GM23338 (cell line): ENCODE measurements at regions not wholly inside any gene's neighbourhood (a gene's known extent, or its start where the extent isn't known, plus 50 kb on each side); places are given as distances from the start of the nearest gene placed in this dataset.

Experiments
- ATAC-seq: fragments of 200-7000 bp; cut with Tn5 transposase; 3 replicates; pipeline ENCODE4 v1.9.1; 2020
- DNase-seq: peaks from one replicate; pipeline ENCODE4 v3.0.0-alpha.2; 2015; ENCODE audit warnings: low spot score
- H2AFZ ChIP-seq: fragments of 200-600 bp; sonication (generic); 2 replicates; pipeline ENCODE4 v1.8.0; 2016; ENCODE audit warnings: antibody characterized with exemption, mild to moderate bottlenecking, moderate library complexity
- H3F3A ChIP-seq: fragments of 200-600 bp; sonication (generic); replicated peaks from 2 replicates; pipeline ENCODE4 v1.8.0; 2017; ENCODE audit warnings: antibody characterized with exemption, mixed run types, low read depth
- H3K27ac ChIP-seq: fragments of 200-600 bp; sonication (generic); 2 replicates; pipeline ENCODE4 v1.6.1; 2016; ENCODE audit warnings: low read depth
- H3K27me3 ChIP-seq: fragments of 200-600 bp; sonication (generic); 2 replicates; pipeline ENCODE4 v1.8.0; 2016; ENCODE audit warnings: mild to moderate bottlenecking, mixed run types, moderate library complexity; ENCODE audit not compliant: insufficient read depth
- H3K36me3 ChIP-seq: fragments of 200-600 bp; sonication (generic); 2 replicates; pipeline ENCODE4 v1.8.0; 2016; ENCODE audit warnings: mild to moderate bottlenecking; ENCODE audit not compliant: insufficient read depth
- H3K4me1 ChIP-seq: fragments of 200-600 bp; sonication (generic); 2 replicates; pipeline ENCODE4 v1.8.0; 2016; ENCODE audit warnings: mild to moderate bottlenecking, moderate library complexity; ENCODE audit not compliant: insufficient read depth
- H3K4me2 ChIP-seq: fragments of 200-600 bp; sonication (generic); 2 replicates; pipeline ENCODE4 v1.7.1; 2017; ENCODE audit warnings: mixed run types
- H3K4me3 ChIP-seq: fragments of 200-600 bp; sonication (generic); 2 replicates; pipeline ENCODE4 v1.6.1; 2016; ENCODE audit warnings: mixed run types
- H3K79me2 ChIP-seq: fragments of 200-600 bp; sonication (generic); replicated peaks from 2 replicates; pipeline ENCODE4 v1.8.0; 2017; ENCODE audit warnings: mild to moderate bottlenecking; ENCODE audit not compliant: insufficient read depth
- H3K9me2 ChIP-seq: fragments of 200-600 bp; sonication (generic); 2 replicates; pipeline ENCODE4 v1.8.0; 2017; ENCODE audit not compliant: insufficient read depth
- H4K20me1 ChIP-seq: fragments of 200-600 bp; sonication (generic); replicated peaks from 2 replicates; pipeline ENCODE4 v1.8.0; 2017; ENCODE audit warnings: mild to moderate bottlenecking; ENCODE audit not compliant: insufficient read depth
- H3K27ac Mint-ChIP-seq: 2 replicates; pipeline ENCODE4 v1.8.0; 2020; ENCODE audit warnings: inconsistent platforms, mild to moderate bottlenecking, moderate library complexity, mixed read lengths
- H3K27me3 Mint-ChIP-seq: 3 replicates; pipeline ENCODE4 v1.8.0; 2022; ENCODE audit warnings: low read depth, mild to moderate bottlenecking, moderate library complexity, mixed read lengths, inconsistent platforms; ENCODE audit not compliant: insufficient read depth, poor library complexity
- H3K36me3 Mint-ChIP-seq: 3 replicates; pipeline ENCODE4 v1.8.0; 2021; ENCODE audit warnings: low read depth, mild to moderate bottlenecking, inconsistent platforms, moderate library complexity, mixed read lengths
- H3K4me1 Mint-ChIP-seq: 3 replicates; pipeline ENCODE4 v1.8.0; 2020; ENCODE audit warnings: mild to moderate bottlenecking, inconsistent platforms, mixed read lengths
- H3K4me3 Mint-ChIP-seq: 3 replicates; pipeline ENCODE4 v1.8.0; 2021; ENCODE audit warnings: moderate library complexity, mild to moderate bottlenecking, inconsistent platforms, mixed read lengths
- H3K9me3 Mint-ChIP-seq: 3 replicates; pipeline ENCODE4 v1.8.0; 2020; ENCODE audit warnings: moderate library complexity, mild to moderate bottlenecking, inconsistent platforms, mixed read lengths
- CREB1 ChIP-seq: fragments of 250-450 bp; sonication (Bioruptor Pico); IDR thresholded peaks from 2 replicates; pipeline ENCODE4 v1.5.0; 2020; ENCODE audit warnings: low read depth, mild to moderate bottlenecking, moderate library complexity
- CTCF ChIP-seq, 2 experiments: fragments of 200-600 bp in 1 of 2; sonication (generic) in 1 of 2; conservative IDR thresholded peaks; 2 replicates each; pipeline versions ENCODE4 v1.5.1 to v1.6.1; 2016 to 2017; ENCODE audit warnings: antibody characterized with exemption in 2 of 2, low read depth in 2 of 2, mild to moderate bottlenecking in 2 of 2, moderate library complexity in 1 of 2
- NANOG ChIP-seq: IDR thresholded peaks from 2 replicates; pipeline ENCODE4 v1.6.1; 2016; ENCODE audit warnings: antibody characterized with exemption, borderline replicate concordance
- POLR2AphosphoS5 ChIP-seq: IDR thresholded peaks from 2 replicates; pipeline ENCODE4 v1.6.1; 2016; ENCODE audit warnings: antibody characterized with exemption, low read depth
- ZNF462 ChIP-seq: fragments of 250-450 bp; sonication (Bioruptor Pico); IDR thresholded peaks from 2 replicates; pipeline ENCODE4 v1.5.0; 2020; ENCODE audit warnings: mild to moderate bottlenecking, moderate library complexity

DNA sequence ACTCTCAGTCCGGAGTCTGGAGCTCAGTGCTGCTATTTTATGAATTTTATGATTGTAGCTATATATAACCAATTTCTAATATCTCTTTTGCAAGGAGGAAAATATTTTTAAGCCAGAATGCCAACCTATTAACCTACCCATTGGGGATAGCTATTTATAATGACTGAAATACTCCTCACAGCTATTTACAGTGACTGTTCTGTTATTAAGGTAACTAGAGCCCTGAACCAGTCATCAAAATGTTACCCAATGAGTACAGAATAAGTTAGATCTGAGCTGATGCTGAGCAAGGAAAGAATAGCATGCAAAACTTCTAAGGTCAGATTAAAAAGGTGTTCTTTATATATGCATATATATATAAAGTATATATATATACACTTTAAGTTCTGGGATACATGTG lies 79.6 kb upstream of the PPP2R3A start:
- Mint-ChIP-seq H3K9me3 (no peaks in the 10 kb centered on the region), H3K27ac (no peak overlapping the region), H3K4me3 (no peak overlapping the region), H3K4me1 (peaks cover 7% of the 10 kb centered on the region; the same call in 2 of the 3 replicates), H3K36me3 (no peaks in the 10 kb centered on the region), H3K27me3 (peaks cover 3% of the 10 kb centered on the region)
- Histone ChIP-seq H4K20me1 (no peaks in the 10 kb centered on the region), H3K4me2 (no peak overlapping the region), H3K27ac (no peak overlapping the region), H3K4me1 (no peaks in the 10 kb centered on the region), H3K27me3 (no peaks in the 10 kb centered on the region), H3K4me3 (no peak overlapping the region), H3K9me2 (peaks cover 9% of the 10 kb centered on the region; the same call in 1 of the 2 replicates), H2AFZ (no peak overlapping the region), H3K36me3 (no peaks in the 10 kb centered on the region), H3F3A (no peaks in the 10 kb centered on the region), H3K79me2 (no peaks in the 10 kb centered on the region)
- ATAC-seq (no peak), DNase-seq (no peak)
- TF ChIP-seq NANOG = no peak
- TF ChIP-seq ZNF462 (CRISPR knock-in tag) = no peak
- no peak for TF ChIP-seq CTCF (conservative IDR thresholded peaks at IDR 0.05; ENCODE audit: low read depth in 2 of 2)
- no peak for TF ChIP-seq POLR2AphosphoS5
- TF ChIP-seq CREB1 (CRISPR knock-in tag) = no peak
